ENCODE measurements at regions not wholly inside any gene's neighbourhood (a gene's known extent, or its start where the extent isn't known, plus 50 kb on each side); places are given as distances from the start of the nearest gene placed in this dataset.
A peak's percentile ranks its signal among the peaks of the same experiment; 100 is the strongest.

DNA sequence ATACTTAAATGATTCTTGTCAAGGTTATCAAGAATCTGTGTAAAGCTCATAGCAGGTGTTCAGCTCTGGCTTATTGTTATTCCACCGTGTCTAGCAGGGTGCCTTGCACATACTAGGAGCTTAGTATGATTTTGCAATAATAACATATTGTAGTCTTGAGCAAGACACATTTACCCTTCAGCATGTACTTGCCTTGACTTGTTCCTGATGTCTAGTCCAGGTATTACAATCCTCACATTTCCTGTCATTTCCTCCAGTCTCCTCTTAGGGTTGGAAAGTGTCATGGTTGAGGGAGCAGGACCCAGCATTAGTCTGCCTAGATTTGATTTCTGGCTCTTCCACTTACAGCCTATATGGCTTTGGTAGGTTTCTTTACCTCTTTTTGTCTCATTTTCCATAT lies 246.1 kb downstream of the RAD51AP2 start:
- no peaks in the 10 kb centered on the region for H3K9me3 ChIP-seq (ENCODE audit: insufficient read depth, low read depth, low read length)
- H3K4me1 ChIP-seq (ENCODE audit: insufficient read depth, low read length): peaks cover 10% of the 10 kb centered on the region
- Mint-ChIP-seq H3K4me1 (ENCODE audit: low read depth, unreplicated experiment) (peaks cover 9% of the 10 kb centered on the region), H3K4me3 (ENCODE audit: unreplicated experiment) (peak overlapping the region; percentile 60), H3K27me3 (ENCODE audit: low read depth, unreplicated experiment) (peaks cover under 1% of the 10 kb centered on the region), H3K36me3 (ENCODE audit: low read depth, unreplicated experiment) (no peaks in the 10 kb centered on the region), H3K9me3 (ENCODE audit: unreplicated experiment) (peaks cover 2% of the 10 kb centered on the region), H3K27ac (ENCODE audit: unreplicated experiment) (no peak overlapping the region)
- no peaks in the 10 kb centered on the region for H3K27me3 ChIP-seq (ENCODE audit: insufficient read depth, low read length)
- H3K36me3 ChIP-seq (ENCODE audit: insufficient read depth, low read length): no peaks in the 10 kb centered on the region
- no peak overlapping the region for H3K4me2 ChIP-seq (ENCODE audit: low read length)
- H2AFZ ChIP-seq (ENCODE audit: low read depth, low read length): no peak overlapping the region
- H4K20me1 ChIP-seq (ENCODE audit: insufficient read depth, low read length): no peaks in the 10 kb centered on the region
- no peak overlapping the region for H3K9ac ChIP-seq (ENCODE audit: low read length)
- H3K27ac ChIP-seq (ENCODE audit: low read depth, low read length): no peak overlapping the region
- H3K4me3 ChIP-seq (ENCODE audit: insufficient read depth, low read depth, low read length): no peak overlapping the region
- no peaks in the 10 kb centered on the region for H3K79me2 ChIP-seq (ENCODE audit: insufficient read depth, low read length)
- no peak for FAIRE-seq
- TF ChIP-seq, protein P1, sequence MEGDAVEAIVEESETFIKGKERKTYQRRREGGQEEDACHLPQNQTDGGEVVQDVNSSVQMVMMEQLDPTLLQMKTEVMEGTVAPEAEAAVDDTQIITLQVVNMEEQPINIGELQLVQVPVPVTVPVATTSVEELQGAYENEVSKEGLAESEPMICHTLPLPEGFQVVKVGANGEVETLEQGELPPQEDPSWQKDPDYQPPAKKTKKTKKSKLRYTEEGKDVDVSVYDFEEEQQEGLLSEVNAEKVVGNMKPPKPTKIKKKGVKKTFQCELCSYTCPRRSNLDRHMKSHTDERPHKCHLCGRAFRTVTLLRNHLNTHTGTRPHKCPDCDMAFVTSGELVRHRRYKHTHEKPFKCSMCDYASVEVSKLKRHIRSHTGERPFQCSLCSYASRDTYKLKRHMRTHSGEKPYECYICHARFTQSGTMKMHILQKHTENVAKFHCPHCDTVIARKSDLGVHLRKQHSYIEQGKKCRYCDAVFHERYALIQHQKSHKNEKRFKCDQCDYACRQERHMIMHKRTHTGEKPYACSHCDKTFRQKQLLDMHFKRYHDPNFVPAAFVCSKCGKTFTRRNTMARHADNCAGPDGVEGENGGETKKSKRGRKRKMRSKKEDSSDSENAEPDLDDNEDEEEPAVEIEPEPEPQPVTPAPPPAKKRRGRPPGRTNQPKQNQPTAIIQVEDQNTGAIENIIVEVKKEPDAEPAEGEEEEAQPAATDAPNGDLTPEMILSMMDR (IDR thresholded peaks at IDR 0.05; ENCODE audit: insufficient read depth, low read depth, low read length): no peak
- no peak for DNase-seq (ENCODE audit: low read depth)

DNA sequence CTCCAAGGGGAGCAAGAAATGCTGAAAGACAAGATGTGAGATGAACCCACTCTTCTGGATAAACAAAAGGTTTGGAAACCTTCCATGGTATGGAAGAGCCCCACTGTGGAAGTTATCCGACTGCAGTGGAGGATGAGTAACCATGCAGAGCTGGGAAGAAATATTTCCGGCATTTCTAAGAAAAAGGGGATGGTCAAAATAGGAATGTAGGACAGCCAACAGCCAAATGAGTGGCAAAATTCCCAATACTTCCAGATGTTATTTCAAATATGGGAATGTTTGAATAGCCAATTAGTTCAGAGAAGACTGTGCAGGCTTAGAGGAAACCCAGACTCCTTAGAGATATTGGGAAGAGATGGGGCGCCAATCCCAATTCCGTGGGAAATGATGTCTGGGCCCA lies 246.8 kb downstream of the RAD51AP2 start:
- no peak overlapping the region for H3K9ac ChIP-seq (ENCODE audit: low read length)
- no peak overlapping the region for H3K27ac Mint-ChIP-seq (ENCODE audit: unreplicated experiment)

DNA sequence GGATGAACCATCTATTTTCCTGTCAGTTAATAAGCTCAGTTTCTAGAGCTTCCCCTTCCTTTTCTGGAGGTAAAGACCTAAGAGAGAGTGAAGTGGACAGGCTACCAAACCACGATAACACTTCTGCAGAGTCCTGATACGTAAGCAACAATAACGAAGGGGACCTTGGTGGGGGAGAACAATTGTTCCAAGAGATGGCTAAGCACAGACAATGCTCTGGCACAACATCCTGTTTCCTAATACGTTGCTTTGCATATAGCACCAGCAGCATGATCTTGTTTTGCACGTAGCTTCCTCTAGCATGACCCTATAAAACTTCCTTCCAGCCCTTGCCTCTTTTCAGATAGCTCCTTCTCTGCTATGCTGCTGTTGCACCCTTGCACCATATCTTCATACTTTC lies 247.3 kb downstream of the RAD51AP2 start:
- Histone ChIP-seq H3K27me3 (ENCODE audit: insufficient read depth, low read length) (no peaks in the 10 kb centered on the region), H3K79me2 (ENCODE audit: insufficient read depth, low read length) (no peaks in the 10 kb centered on the region), H3K27ac (ENCODE audit: low read depth, low read length) (no peak overlapping the region), H3K9ac (ENCODE audit: low read length) (no peak overlapping the region), H3K9me3 (ENCODE audit: insufficient read depth, low read depth, low read length) (no peaks in the 10 kb centered on the region), H3K36me3 (ENCODE audit: insufficient read depth, low read length) (no peaks in the 10 kb centered on the region), H4K20me1 (ENCODE audit: insufficient read depth, low read length) (no peaks in the 10 kb centered on the region), H3K4me3 (ENCODE audit: insufficient read depth, low read depth, low read length) (no peak overlapping the region), H3K4me2 (ENCODE audit: low read length) (peak overlapping the region; percentile 6), H3K4me1 (ENCODE audit: insufficient read depth, low read length) (peaks cover 10% of the 10 kb centered on the region), H2AFZ (ENCODE audit: low read depth, low read length) (no peak overlapping the region)
- TF ChIP-seq EZH2 (IDR thresholded peaks at IDR 0.05; ENCODE audit: insufficient read depth, low read length): no peak
- TF ChIP-seq, protein P1 (IDR thresholded peaks at IDR 0.05; ENCODE audit: insufficient read depth, low read depth, low read length): no peak
- no peak for FAIRE-seq
- no peak overlapping the region for H3K4me3 Mint-ChIP-seq (ENCODE audit: unreplicated experiment)
- H3K9me3 Mint-ChIP-seq (ENCODE audit: unreplicated experiment): peaks cover 2% of the 10 kb centered on the region
- H3K4me1 Mint-ChIP-seq (ENCODE audit: low read depth, unreplicated experiment): peaks cover 9% of the 10 kb centered on the region
- H3K36me3 Mint-ChIP-seq (ENCODE audit: low read depth, unreplicated experiment): no peaks in the 10 kb centered on the region
- H3K27me3 Mint-ChIP-seq (ENCODE audit: low read depth, unreplicated experiment): peaks cover 4% of the 10 kb centered on the region
- DNase-seq (ENCODE audit: low read depth): no peak
- H3K27ac Mint-ChIP-seq (ENCODE audit: unreplicated experiment): no peak overlapping the region

More for the DNA sequence above, 246.8 kb downstream of the RAD51AP2 start:
- Mint-ChIP-seq H3K4me1 (ENCODE audit: low read depth, unreplicated experiment) (peaks cover 9% of the 10 kb centered on the region), H3K36me3 (ENCODE audit: low read depth, unreplicated experiment) (no peaks in the 10 kb centered on the region), H3K9me3 (ENCODE audit: unreplicated experiment) (peaks cover 2% of the 10 kb centered on the region), H3K27me3 (ENCODE audit: low read depth, unreplicated experiment) (peaks cover 4% of the 10 kb centered on the region), H3K4me3 (ENCODE audit: unreplicated experiment) (no peak overlapping the region)
- H3K27me3 ChIP-seq (ENCODE audit: insufficient read depth, low read length): no peaks in the 10 kb centered on the region
- H3K4me3 ChIP-seq (ENCODE audit: insufficient read depth, low read depth, low read length): no peak overlapping the region
- peaks cover 10% of the 10 kb centered on the region for H3K4me1 ChIP-seq (ENCODE audit: insufficient read depth, low read length)
- no peaks in the 10 kb centered on the region for H3K9me3 ChIP-seq (ENCODE audit: insufficient read depth, low read depth, low read length)
- H2AFZ ChIP-seq (ENCODE audit: low read depth, low read length): no peak overlapping the region
- no peaks in the 10 kb centered on the region for H4K20me1 ChIP-seq (ENCODE audit: insufficient read depth, low read length)
- no peaks in the 10 kb centered on the region for H3K36me3 ChIP-seq (ENCODE audit: insufficient read depth, low read length)
- DNase-seq (ENCODE audit: low read depth) (peak; percentile 71), FAIRE-seq (no peak)
- H3K79me2 ChIP-seq (ENCODE audit: insufficient read depth, low read length): no peaks in the 10 kb centered on the region
- peak overlapping the region; percentile 6 for H3K4me2 ChIP-seq (ENCODE audit: low read length)
- no peak overlapping the region for H3K27ac ChIP-seq (ENCODE audit: low read depth, low read length)
- TF ChIP-seq, protein P1 (IDR thresholded peaks at IDR 0.05; ENCODE audit: insufficient read depth, low read depth, low read length): no peak
